Gastrocnemius medialis (tissue), 4 donors: ENCODE measurements at regions not wholly inside any gene's neighbourhood (a gene's known extent, or its start where the extent isn't known, plus 50 kb on each side); places are given as distances from the start of the nearest gene placed in this dataset.

Experiments used
- CTCF ChIP-seq, 5 experiments: fragments of 450-650 bp in 3 of 5; fragments of 200-600 bp in 2 of 5; sonication (generic) in 2 of 5; IDR thresholded peaks in 4 of 5; conservative IDR thresholded peaks in 1 of 5; 1 replicate in 4 of 5; 2 replicates in 1 of 5; pipeline ENCODE4 v1.5.1; 2016 to 2019; ENCODE audit warnings: antibody characterized with exemption in 5 of 5, mild to moderate bottlenecking in 3 of 5, moderate library complexity in 3 of 5
- POLR2A ChIP-seq, 2 donors: fragments of 450-650 bp; IDR thresholded peaks; one replicate each; pipeline ENCODE4 v1.6.1; 2017; ENCODE audit warnings: antibody characterized with exemption in 2 of 2, mild to moderate bottlenecking in 2 of 2, moderate library complexity in 2 of 2

- no peak for TF ChIP-seq POLR2A (IDR thresholded peaks at IDR 0.05)
- TF ChIP-seq CTCF (IDR thresholded peaks at IDR 0.05 in 4 of 5, conservative IDR thresholded peaks at IDR 0.05 in 1 of 5), result no peak
Observed at GRCh38 chr17:53894591-53894990, 71.9 kb downstream of the KIF2B start.
